Spleen (tissue), 11 donors: ENCODE measurements at regions not wholly inside any gene's neighbourhood (a gene's known extent, or its start where the extent isn't known, plus 50 kb on each side); places are given as distances from the start of the nearest gene placed in this dataset.

Experiments used
- DNase-seq: peaks from one replicate; pipeline ENCODE4 v3.0.0-alpha.2; 2020
- H3K27ac ChIP-seq, 8 donors: fragments of 200-600 bp; sonication (generic) in 7 of 8; 1 replicate in 4 of 8; 2 replicates in 4 of 8; pipeline versions ENCODE4 v1.5.0 to v1.8.0; 2016 to 2021; ENCODE audit warnings: inconsistent platforms in 4 of 8, mild to moderate bottlenecking in 4 of 8, moderate library complexity in 1 of 8
- H3K27me3 ChIP-seq, 7 donors: fragments of 200-600 bp; sonication (generic) in 6 of 7; replicated peaks in 1 of 7; 1 replicate in 4 of 7; 2 replicates in 3 of 7; pipeline versions ENCODE4 v1.5.0 to v1.8.0; 2016 to 2021; ENCODE audit warnings: inconsistent platforms in 3 of 7, mild to moderate bottlenecking in 1 of 7
- H3K36me3 ChIP-seq, 6 donors: fragments of 200-600 bp; sonication (generic) in 5 of 6; 1 replicate in 4 of 6; 2 replicates in 2 of 6; pipeline versions ENCODE4 v1.5.0 to v1.8.0; 2016 to 2021; ENCODE audit warnings: inconsistent platforms in 2 of 6
- H3K4me1 ChIP-seq, 6 donors: fragments of 200-600 bp; sonication (generic) in 5 of 6; 1 replicate in 3 of 6; 2 replicates in 3 of 6; pipeline versions ENCODE4 v1.5.0 to v1.8.0; 2016 to 2021; ENCODE audit warnings: inconsistent platforms in 3 of 6
- H3K4me3 ChIP-seq, 8 donors: fragments of 200-600 bp; sonication (generic) in 7 of 8; 1 replicate in 4 of 8; 2 replicates in 4 of 8; pipeline versions ENCODE4 v1.5.0 to v1.8.0; 2016 to 2021; ENCODE audit warnings: inconsistent platforms in 4 of 8, mild to moderate bottlenecking in 4 of 8, moderate library complexity in 2 of 8
- H3K9me3 ChIP-seq, 8 donors: fragments of 200-600 bp; sonication (generic) in 7 of 8; 1 replicate in 4 of 8; 2 replicates in 4 of 8; pipeline versions ENCODE4 v1.5.0 to v1.8.0; 2016 to 2021; ENCODE audit warnings: inconsistent platforms in 4 of 8
- CTCF ChIP-seq, 11 experiments: fragments of 200-600 bp in 7 of 11; fragments of 450-650 bp in 4 of 11; sonication (generic) in 4 of 11; IDR thresholded peaks in 8 of 11; conservative IDR thresholded peaks in 3 of 11; 1 replicate in 7 of 11; 2 replicates in 4 of 11; pipeline versions ENCODE4 v1.4.0 to v1.8.0; 2016 to 2021; ENCODE audit warnings: antibody characterized with exemption in 11 of 11, inconsistent platforms in 4 of 11, mild to moderate bottlenecking in 1 of 11
- POLR2A ChIP-seq, 3 donors: fragments of 450-650 bp; IDR thresholded peaks; one replicate each; pipeline ENCODE4 v1.5.1; 2017; ENCODE audit warnings: antibody characterized with exemption in 3 of 3, mild to moderate bottlenecking in 1 of 3
- POLR2AphosphoS5 ChIP-seq, 3 donors: sonication (generic); formaldehyde crosslinking; IDR thresholded peaks; one replicate each; pipeline ENCODE4 v1.5.1; 2017; ENCODE audit warnings: antibody characterized with exemption in 3 of 3
- WGBS, 5 donors: extraction: QIAGEN DNeasy Blood & Tissue Kit in 3 of 5; methylation state at CpG; one replicate each; pipeline versions ENCODE4 v1.1.5 to v1.1.7; 2013 to 2018; 5-methylcytosine and 5-hydroxymethylcytosine counted together
- intact Hi-C: fragments of 100-400 bp; cut with DNase I; formaldehyde crosslinking; loops from one replicate; pipeline ENCODE4 v1.15.0; 2023; ENCODE audit warnings: low total_unique reads
- donor health status: healthy with polysubstance abuse.
- donor health status: DM: no; HTN: no; CAD: no; lungs with moderate emphysema.
- donor health status: DM: no; HTN: no; CAD: no.
- donor health status: Bipolar disorder and iron deficiency.
- donor health status: healthy.
- donor health status: DM: no; HTN: no; CAD: no.
- donor health status: DM: yes; HTN: yes; CAD: no.

- intact Hi-C loops: no loop called here
- no peak for DNase-seq
Measured at GRCh38 chr1:72568113-72568512, 285.8 kb upstream of the NEGR1 start.

GRCh38 chr1:72567521-72567920 lies 285.2 kb upstream of the NEGR1 start:
- H3K27me3 ChIP-seq: no peaks in the 10 kb centered on the region
- DNase-seq: no peak
- no peaks in the 10 kb centered on the region for H3K9me3 ChIP-seq
- H3K27ac ChIP-seq: no peak overlapping the region
- no peaks in the 10 kb centered on the region for H3K4me1 ChIP-seq
- H3K4me3 ChIP-seq: no peak overlapping the region
- no peaks in the 10 kb centered on the region for H3K36me3 ChIP-seq
- intact Hi-C loops: no loop called here
- no peak for TF ChIP-seq CTCF (IDR thresholded peaks at IDR 0.05 in 8 of 11, conservative IDR thresholded peaks at IDR 0.05 in 3 of 11)
- TF ChIP-seq POLR2A (IDR thresholded peaks at IDR 0.05): no peak
- TF ChIP-seq POLR2AphosphoS5 (IDR thresholded peaks at IDR 0.05): no peak

More at GRCh38 chr1:72568113-72568512, 285.8 kb upstream of the NEGR1 start:
- H3K9me3 ChIP-seq: no peaks in the 10 kb centered on the region
- H3K27me3 ChIP-seq: no peaks in the 10 kb centered on the region
- no peaks in the 10 kb centered on the region for H3K4me1 ChIP-seq
- H3K27ac ChIP-seq: no peak overlapping the region
- no peaks in the 10 kb centered on the region for H3K36me3 ChIP-seq
- no peak for TF ChIP-seq CTCF (IDR thresholded peaks at IDR 0.05 in 8 of 11, conservative IDR thresholded peaks at IDR 0.05 in 3 of 11)
- H3K4me3 ChIP-seq: no peak overlapping the region
- WGBS, 5 donors: 36 to 63% (median 48%) methylated on average over 1 of the region's 1 CpG

GRCh38 chr1:72564749-72565148 lies 282.4 kb upstream of the NEGR1 start:
- Histone ChIP-seq H3K36me3 (no peaks in the 10 kb centered on the region), H3K4me3 (no peak overlapping the region), H3K27me3 (no peaks in the 10 kb centered on the region), H3K27ac (no peak overlapping the region), H3K4me1 (no peaks in the 10 kb centered on the region), H3K9me3 (no peaks in the 10 kb centered on the region)
- no peak for TF ChIP-seq POLR2AphosphoS5 (IDR thresholded peaks at IDR 0.05)
- TF ChIP-seq POLR2A (IDR thresholded peaks at IDR 0.05): no peak
- TF ChIP-seq CTCF (IDR thresholded peaks at IDR 0.05 in 8 of 11, conservative IDR thresholded peaks at IDR 0.05 in 3 of 11): no peak
- WGBS, 5 donors: 90 to 96% (median 92%) methylated on average over 5 of the region's 5 CpGs
- intact Hi-C loops: no loop called here
- DNase-seq: no peak

- no peaks in the 10 kb centered on the region for H3K4me1 ChIP-seq
- TF ChIP-seq CTCF (IDR thresholded peaks at IDR 0.05 in 8 of 11, conservative IDR thresholded peaks at IDR 0.05 in 3 of 11) (no peak), POLR2AphosphoS5 (IDR thresholded peaks at IDR 0.05) (no peak), POLR2A (IDR thresholded peaks at IDR 0.05) (no peak)
- no peak overlapping the region for H3K27ac ChIP-seq
- WGBS, 5 donors: 73 to 88% (median 83%) methylated on average over 1 of the region's 1 CpG
- intact Hi-C loops: no loop called here
- H3K27me3 ChIP-seq: no peaks in the 10 kb centered on the region
- no peaks in the 10 kb centered on the region for H3K9me3 ChIP-seq
- no peaks in the 10 kb centered on the region for H3K36me3 ChIP-seq
- DNase-seq: no peak
- H3K4me3 ChIP-seq: no peak overlapping the region
Measured at GRCh38 chr1:72557446-72558049, 275.2 kb upstream of the NEGR1 start.
